GM21367 (cell line): ENCODE measurements at regions not wholly inside any gene's neighbourhood (a gene's known extent, or its start where the extent isn't known, plus 50 kb on each side); places are given as distances from the start of the nearest gene placed in this dataset.

Source experiments
- ATAC-seq: cut with Tn5 transposase; IDR thresholded peaks from one replicate; pipeline ENCODE4 v1.9.1; 2021; ENCODE audit not compliant: unreplicated experiment

DNA sequence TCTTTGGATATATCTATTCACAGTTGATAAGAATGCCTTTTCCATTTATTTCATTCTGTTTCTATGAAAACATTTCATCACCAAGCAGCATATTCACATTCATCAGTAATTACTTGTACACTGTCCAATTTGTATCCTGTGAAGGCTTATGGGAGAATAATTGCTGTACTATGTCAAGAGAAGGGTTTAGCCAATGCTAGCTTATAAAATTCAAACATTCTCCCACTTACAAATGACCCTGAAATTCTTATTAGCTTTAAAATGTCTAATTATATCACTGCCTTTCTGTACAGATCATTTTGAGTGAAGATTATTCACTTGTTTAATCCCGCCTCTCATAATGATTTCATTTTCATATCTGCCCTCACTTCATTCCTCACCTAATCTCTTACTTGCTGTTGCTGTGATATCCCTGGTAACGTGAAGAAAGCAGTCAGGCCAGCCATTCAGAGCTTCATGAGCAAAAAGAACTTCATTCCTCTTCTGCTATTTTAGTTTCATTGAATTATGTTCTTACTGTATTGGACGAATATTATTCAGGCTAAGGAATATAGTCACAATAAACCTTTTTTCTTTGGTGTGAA is 778.7 kb downstream of the OLFM4 start:
- no peak for ATAC-seq

DNA sequence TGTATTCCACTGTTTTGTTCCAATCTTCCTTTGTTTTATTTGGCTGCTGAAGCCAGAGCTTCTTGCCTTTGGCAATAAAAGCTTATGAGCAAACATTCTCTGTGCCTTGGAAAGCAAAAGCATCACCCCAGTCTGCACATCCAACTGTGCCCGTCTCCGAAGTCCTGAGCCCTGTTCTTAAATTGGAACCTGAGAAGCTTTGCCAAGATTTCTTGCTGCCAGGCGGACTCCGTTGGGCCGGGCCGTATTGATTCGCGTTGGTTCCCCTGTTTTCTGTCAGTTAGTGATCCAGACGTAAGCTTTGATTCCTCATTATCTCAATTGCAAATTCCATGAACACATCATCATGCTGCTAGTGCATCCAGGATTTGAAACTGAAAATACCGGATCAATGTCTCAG is 793.0 kb downstream of the OLFM4 start:
- no peak for ATAC-seq

DNA sequence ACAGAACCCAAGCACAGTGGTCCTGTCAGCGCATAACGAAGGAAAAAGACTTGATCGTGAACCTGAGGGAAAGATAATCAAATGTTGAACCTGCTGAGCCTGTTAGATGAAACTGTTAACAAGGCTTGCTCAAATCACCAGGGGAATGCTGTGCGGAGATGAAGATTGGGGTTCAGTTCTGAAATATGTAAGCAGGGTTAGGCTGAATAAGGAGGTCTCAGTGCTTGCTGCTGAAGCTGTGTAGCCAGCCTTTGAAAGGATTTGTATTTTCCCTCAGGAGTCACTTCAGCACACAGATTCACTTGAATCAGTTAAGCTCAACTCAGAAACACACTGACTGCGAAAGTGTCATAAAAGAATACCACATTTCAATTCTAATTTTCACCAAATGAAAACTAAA is 793.5 kb downstream of the OLFM4 start:
- ATAC-seq, result no peak

DNA sequence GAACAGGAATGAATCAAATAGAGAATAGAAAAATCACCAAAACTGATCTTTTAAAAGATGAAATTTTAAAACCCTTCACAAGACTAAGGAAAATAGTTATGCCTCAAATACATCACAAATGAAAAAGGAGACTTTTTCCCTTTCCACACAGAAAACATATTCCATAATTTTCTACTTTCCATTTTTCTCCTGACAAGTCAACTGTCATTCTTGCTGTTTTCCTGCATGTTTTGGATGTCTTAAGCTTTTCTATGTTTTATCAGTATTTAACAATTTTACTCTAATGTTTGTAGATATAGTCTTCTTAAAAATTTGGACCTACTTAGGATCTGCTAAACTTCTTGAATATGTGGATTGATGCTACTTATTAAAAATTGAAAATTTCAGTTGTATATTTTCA is 810.8 kb downstream of the OLFM4 start:
- ATAC-seq, result no peak

DNA sequence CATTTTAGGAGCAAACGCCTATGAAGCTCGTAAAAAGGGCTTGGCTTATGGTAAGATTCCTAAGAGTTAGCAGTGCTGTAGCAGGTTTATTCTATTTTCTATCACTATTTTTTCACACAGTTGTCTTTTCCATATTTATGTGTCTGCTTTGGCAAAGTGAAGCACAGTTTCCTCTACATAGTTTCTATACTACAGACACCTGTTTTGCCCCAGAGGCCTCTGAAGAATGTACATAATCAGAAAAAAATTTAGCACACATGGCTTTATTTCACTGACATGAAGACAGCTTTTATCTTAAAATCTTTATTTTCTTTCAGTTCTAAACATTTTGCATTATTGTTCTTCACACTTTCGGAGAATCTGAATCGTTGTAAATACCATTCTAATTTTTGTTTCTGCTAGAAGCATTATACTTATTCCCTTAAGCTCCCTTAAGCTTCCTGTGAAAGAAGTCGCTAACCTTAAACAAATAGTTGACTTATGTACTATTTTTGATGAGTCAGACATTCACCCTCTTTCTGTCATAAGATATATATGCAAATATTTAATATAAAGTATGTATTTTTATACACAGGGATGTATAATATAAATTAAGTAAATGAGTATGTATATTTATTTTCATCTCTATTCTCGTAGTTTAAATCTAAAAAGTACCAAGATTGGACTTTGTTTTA is 816.0 kb downstream of the OLFM4 start:
- ATAC-seq, result no peak

DNA sequence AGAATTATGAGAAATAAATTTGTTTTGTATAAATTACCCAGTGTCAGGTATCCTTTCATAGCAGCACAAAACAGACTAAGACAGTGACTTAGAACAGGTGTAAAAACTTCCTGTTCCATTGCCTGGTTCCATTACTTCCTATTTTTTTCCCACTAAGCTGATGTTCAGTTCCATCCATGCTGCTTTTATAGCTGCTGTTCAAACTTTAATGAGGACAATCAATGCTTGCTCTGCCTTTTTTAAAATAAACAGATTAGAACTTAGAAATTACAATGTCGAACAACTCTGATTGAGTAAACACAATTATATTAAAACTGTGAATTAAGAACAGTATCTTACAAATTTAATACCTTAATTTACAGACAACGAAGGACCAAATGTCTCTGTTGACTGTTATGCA is 818.9 kb downstream of the OLFM4 start:
- ATAC-seq, result no peak

DNA sequence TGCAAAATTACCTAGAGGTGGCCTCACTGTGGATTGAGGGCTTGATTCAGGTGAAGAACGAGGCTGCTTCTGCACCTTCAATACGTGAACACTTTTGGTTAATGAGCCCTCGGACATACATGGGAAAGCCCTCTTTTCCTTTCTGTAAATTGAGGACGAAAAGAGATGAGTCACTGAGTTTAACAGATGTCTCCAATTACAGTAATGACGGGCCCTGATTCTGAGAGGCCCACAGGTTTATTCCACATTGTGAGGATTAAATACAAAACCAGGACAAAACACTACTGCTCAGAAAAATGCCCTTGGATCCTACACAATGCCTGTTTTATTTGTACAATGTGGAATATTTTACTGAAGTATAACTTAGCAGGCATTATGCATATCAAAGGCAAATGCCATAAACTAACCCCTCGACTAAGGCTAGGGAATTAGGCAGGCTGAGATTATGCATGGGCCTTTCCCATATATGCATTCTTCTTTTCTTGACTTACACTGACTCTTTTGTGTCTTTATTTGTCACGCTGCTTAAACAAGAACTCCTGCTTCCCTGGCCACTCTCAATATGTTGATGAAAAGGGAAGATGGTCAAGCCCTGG is 819.9 kb downstream of the OLFM4 start:
- no peak for ATAC-seq

DNA sequence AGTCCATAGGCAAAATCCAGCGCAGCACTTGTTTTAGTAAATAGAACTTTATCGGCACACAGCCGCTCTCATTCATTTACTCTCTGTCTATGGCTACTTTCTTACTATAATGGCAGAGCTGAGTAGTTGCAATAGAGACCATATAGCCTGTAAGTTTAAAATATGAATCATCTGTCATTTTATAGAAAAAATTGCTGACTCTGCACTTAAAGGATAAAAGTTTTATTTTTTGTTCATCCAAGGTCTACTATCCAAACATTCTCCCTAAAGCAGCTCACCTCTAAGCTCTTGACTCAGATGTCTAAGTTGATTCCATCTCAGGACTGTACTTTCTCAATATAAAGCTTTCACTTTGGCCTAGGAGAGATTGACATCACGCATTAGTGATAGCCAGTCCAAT is 825.7 kb downstream of the OLFM4 start:
- ATAC-seq, result no peak

DNA sequence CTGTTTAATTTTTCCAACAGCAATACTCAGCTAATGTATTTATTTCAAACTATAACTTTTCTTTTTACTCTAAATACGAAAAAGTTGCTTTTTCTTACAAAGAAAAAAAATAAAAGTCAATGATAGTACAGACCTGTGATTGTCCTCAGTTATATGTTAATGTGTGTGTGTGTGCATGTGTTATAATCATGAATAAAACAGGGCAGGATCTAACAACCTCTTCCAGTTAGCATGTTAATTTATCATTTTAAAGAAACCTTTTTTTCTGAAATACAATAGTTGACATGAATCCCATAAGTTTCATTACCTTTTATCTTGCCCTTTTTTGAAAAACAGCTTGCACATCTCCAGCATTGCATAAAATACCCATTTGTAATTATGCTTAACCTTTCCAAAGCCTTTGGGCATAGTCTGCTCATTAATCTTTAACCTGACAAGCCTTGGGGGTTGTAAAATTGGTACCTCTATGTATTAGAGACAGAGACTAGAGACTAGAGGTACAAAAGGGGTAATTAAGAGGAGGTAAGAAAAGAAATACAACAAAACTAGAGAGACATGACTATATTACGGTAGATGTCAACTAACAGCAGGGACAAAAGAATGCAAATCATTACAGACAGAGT is 828.1 kb downstream of the OLFM4 start:
- ATAC-seq, result no peak

DNA sequence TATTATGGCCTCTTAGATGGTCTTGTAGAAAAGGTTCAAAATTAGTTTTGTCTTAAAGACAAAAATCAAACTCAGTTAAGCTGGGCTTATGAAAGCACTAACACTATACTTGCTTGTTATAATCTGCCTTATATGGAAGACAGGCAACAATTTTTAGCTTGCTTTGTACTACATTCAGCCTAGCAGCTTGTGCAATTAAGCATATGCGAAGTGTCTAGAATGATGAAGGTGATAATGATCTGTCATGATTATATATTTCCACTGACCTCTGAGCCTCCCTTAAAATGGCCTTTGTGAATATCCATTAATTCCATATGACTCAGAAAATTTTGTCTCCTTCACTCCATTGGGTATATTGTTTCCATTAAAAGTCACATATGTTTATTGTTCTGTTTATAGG is 834.9 kb downstream of the OLFM4 start:
- ATAC-seq, result no peak

DNA sequence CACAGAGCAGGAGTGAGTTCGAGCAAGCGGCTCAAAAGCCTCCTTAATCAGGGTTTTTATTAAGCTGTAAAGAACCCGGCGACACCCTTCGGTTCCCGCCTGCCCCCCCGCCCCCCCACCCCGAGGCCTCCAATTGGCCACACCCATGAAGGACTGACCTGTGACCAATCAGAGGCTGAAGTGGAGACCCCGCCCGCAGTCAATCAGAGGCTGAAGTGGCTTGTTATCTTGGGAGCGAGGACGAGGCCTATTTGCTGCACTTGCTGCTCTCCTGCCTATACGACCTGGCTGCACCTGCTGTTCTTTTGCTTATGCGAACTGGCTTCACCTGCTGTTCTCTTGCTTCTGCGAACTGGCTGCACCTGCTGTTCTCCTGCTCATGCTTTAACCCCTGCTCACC is 844.9 kb downstream of the OLFM4 start:
- no peak for ATAC-seq

DNA sequence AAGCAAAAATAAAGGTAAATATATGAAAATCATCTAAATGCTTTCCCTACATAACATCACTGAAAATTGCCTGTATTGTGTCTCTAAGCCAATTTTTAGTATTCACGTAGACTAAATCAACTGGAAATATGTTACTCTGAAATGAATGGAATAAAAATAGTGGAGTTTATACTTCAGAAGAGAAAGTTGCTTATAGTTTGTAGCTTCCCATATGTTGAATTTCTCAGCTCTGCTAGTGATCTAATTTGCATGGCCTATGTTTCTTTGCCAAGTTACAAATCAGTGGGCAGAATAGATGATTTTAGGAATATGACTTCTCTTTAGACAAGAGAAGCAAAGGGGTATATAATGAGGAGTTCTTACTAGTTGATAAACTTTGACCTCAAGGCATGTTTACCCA is 850.2 kb downstream of the OLFM4 start:
- ATAC-seq, result no peak

DNA sequence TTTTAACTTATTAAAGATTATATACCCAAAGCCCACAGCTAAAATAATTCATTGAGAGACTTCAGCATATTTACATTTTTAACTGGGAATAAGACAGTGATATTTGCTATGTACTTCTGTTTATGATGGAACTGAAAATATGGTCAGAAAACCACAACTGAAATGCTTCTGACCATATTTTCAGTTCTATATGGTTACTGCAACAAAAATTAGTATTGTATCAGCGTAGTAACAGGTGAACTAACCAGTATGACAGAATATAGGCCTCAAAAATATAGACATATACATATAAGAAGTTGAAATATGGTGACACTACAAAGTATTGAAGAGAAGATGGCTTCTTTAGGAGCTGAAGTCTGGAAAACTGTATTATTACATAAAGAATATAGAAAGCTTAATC is 857.4 kb downstream of the OLFM4 start:
- ATAC-seq, result no peak

DNA sequence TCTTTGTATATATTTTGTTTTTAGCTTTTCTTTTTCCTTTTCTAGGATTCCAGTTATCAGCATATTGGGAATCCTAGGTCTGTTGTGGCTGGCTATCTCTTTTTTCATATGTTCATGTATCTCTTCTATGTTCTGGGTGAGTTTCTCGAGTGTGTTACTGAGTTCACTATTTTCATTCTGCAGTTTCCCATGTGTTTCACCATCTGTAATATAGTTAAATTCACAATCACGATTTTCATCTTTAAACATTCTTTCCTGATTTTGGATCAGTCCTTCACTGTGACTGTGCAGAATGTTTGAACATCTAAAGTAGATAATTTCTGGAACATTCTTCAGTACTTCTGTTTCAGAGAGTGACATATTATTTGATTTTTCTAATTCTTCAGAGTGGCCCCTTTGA is 862.1 kb downstream of the OLFM4 start:
- no peak for ATAC-seq

DNA sequence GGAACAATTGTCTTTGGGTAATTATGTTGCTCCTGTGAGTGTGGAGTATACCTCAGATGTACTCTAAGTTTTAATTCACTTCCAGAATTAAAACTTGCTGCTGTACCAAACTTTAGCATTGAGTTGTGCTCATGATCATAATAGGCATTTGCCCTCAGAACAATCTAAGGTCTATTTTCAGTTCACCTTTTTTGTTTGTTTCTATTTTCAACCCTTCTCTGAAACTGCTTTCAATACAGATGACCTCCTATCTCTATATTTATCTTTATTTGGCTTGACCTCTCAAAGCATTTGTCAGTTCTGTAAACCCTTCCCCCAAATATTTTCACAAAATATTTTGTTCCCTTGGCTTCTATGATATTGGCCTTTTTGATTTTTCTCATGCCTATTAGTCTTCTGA is 873.0 kb downstream of the OLFM4 start:
- ATAC-seq, result no peak

DNA sequence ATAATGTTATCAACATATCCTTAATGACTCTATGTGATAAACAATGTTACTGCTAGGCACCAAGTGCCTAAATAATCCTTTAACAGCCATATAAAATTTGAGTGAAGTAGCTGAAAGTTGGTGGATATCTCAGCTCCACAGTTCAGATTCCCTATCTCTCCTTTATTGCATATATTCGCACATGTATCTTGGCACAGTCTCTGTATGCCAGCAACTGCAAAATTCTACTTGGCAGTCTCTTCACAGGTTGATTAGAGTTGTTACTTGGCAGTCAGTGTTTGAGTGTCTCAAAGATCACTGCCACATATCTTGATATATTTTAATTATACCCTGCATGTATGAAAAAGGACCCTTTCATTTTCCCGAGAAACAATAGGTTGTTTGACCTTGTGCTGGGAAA is 879.3 kb downstream of the OLFM4 start:
- ATAC-seq, result no peak

DNA sequence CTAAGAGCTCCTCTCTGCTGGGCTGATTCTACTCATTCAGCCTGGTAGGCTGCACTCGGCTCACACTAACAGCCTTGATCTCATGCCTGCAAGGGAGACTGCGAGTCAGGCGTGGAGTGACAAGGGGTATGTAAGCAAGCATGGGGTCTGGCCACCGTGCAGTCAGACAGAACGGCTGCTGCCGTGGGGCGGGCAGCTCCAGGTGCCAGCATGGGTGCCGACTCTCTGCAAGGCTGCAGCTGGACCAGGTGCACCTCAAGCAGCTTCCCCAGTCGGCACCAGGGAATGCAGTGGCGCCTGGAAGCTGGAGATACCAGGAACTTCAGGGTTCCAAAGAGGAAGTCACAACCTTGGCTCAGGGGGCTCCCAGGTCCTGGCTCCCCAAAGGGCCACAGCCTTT is 892.3 kb downstream of the OLFM4 start:
- no peak for ATAC-seq

DNA sequence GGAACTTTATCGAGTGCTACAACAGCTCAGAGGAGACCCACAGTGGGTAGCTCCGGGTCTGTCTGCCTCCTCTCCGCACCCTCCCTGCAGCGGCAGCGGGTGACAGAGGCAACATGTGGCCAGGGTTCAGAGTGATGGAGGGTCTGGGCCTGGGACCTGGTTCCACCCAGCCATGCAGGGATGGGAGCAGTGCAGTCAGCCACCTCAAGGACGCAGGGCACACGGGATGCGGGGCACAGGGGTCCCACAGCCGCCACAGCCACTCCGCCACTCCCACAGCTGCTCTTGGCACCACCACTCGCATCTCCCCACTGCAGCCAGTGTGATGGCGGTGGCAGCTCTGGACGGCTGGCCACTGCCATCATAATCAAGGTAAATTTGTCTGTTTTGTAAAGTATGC is 892.9 kb downstream of the OLFM4 start:
- ATAC-seq, result no peak

DNA sequence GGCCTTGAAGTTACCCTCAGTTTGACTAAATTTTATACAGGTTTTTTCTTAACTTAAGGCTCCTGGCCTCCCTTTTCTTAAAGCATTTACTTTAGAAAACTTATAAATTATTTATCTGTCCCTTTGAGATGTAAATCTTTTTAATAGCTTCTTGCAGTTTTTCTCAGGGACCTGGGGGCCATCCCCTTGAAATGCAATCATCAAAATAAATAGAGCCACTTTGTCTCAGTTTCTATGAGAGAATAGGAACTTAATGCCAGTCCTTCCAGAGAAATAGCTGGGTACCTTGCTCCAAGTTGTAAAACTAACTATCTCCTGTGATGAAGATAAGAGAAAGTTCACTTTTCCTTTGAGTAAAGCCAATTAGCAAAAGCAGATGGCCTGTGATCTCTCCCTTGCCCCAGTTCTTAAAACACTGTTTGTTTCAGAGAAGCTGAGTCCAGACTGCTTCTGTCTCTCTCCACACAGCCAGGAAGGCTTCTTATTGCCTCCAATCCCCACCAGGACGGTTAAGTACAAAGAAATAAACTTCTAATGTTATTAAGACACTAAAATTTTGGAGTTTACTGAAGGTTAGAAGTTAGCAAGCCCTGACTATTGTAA is 913.1 kb downstream of the OLFM4 start:
- ATAC-seq, result no peak

DNA sequence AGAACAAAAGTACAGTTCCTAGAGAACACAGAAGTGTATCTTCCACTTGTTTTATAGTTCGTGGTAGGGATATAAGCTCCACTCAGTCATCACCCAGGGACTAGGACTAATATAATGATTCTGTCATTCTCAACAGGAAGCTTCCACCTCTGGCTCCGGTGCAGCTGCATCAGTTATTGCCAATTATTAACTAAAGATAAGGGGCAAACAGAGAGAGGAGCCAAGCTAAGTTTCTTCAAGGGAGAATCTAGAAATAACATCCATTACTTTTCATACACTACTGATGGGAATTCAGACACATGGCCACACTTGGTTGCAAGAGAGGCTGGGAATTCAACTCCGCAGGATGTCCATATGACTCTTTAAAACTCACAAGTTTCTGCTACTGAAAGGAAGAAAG is 917.9 kb downstream of the OLFM4 start:
- ATAC-seq, result no peak

DNA sequence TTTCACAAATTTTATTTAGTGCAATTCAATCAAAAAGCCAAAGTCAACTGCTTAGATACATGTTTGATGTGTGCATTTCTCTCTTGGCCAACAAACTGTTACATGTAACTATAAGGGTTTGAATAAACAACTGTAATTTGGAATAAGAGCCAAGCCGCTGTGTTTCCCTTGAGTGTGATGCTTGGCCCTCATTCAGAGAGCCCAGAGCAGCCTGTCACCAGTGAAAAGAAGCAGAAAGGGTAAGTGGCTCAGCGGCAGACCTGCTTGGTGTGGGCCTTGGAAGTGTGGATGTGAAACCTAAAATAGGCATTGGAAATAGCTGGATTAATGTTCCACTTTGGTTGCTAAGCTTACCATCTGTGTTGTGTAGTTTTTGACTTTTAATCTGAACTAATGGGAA is 924.6 kb downstream of the OLFM4 start:
- ATAC-seq, result no peak
